Type B pancreatic cell (in vitro differentiated cells): ENCODE measurements at regions not wholly inside any gene's neighbourhood (a gene's known extent, or its start where the extent isn't known, plus 50 kb on each side); places are given as distances from the start of the nearest gene placed in this dataset.

Experiments
- DNase-seq: peaks from one replicate; pipeline ENCODE4 v3.0.0; 2021; ENCODE audit warnings: mixed read lengths; ENCODE audit not compliant: unreplicated experiment; ENCODE audit errors: extremely low spot score
- H3K27ac Mint-ChIP-seq: 2 replicates; pipeline ENCODE4 v1.8.0; 2021; ENCODE audit warnings: mild to moderate bottlenecking, mixed read lengths
- H3K27me3 Mint-ChIP-seq: 2 replicates; pipeline ENCODE4 v1.8.0; 2021; ENCODE audit warnings: mixed read lengths
- H3K36me3 Mint-ChIP-seq: 2 replicates; pipeline ENCODE4 v1.8.0; 2021; ENCODE audit warnings: mixed read lengths
- H3K4me1 Mint-ChIP-seq: one replicate; pipeline ENCODE4 v1.8.0; 2021; ENCODE audit warnings: mixed read lengths; ENCODE audit not compliant: unreplicated experiment
- H3K4me3 Mint-ChIP-seq: 2 replicates; pipeline ENCODE4 v1.8.0; 2021; ENCODE audit warnings: mild to moderate bottlenecking, mixed read lengths
- H3K9me3 Mint-ChIP-seq: 2 replicates; pipeline ENCODE4 v1.8.0; 2021; ENCODE audit warnings: mixed read lengths
- TF ChIP-seq, protein P1 (sequence below): fragments of 200-600 bp; sonication (generic); conservative IDR thresholded peaks from 2 replicates; pipeline ENCODE4 v1.5.0; 2021; ENCODE audit warnings: antibody characterized with exemption, mild to moderate bottlenecking

DNA sequence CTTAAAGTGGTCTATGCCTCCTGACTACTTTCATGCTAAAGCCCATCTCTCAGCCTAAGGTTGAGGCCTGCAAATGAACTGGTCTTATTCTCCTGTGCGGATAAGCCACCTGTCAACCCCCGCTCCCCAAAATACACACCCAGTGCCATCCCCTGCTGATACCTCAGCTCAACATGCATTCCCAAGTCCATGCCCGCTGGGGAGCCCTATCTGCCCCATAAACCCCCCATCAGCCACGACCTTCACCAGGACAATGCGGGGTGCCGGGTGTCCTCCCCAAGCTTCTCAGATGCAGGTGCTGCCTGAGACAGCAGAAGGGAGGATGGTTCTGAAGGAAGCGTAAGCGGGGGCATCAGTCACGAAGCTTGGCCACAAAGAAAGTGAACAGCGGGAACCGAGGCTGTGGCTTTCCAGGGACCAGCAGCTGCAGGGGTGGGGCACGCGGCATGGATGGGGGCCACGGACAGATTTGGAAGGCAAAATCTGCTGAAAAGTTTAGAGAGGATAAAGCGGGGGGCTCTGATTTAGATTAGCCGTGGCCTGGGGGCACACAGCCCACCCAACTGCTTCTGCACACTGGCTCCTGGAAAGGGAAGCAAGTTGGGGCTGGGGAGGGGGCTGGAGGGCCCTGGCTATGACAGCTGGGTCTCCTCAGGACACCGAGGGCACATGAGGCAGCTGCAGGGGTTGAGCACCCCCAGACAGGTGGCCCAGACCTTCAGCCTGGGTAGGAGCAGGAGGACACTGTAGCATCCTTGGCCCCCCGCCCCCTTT lies 1391.9 kb downstream of the TBC1D22A start:
- no peaks in the 10 kb centered on the region for H3K4me1 Mint-ChIP-seq
- H3K36me3 Mint-ChIP-seq: no peaks in the 10 kb centered on the region
- H3K27ac Mint-ChIP-seq: no peak overlapping the region
- H3K9me3 Mint-ChIP-seq: no peaks in the 10 kb centered on the region
- no peak overlapping the region for H3K4me3 Mint-ChIP-seq
- DNase-seq: no peak
- TF ChIP-seq, protein P1, sequence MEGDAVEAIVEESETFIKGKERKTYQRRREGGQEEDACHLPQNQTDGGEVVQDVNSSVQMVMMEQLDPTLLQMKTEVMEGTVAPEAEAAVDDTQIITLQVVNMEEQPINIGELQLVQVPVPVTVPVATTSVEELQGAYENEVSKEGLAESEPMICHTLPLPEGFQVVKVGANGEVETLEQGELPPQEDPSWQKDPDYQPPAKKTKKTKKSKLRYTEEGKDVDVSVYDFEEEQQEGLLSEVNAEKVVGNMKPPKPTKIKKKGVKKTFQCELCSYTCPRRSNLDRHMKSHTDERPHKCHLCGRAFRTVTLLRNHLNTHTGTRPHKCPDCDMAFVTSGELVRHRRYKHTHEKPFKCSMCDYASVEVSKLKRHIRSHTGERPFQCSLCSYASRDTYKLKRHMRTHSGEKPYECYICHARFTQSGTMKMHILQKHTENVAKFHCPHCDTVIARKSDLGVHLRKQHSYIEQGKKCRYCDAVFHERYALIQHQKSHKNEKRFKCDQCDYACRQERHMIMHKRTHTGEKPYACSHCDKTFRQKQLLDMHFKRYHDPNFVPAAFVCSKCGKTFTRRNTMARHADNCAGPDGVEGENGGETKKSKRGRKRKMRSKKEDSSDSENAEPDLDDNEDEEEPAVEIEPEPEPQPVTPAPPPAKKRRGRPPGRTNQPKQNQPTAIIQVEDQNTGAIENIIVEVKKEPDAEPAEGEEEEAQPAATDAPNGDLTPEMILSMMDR: no peak
- peaks cover 3% of the 10 kb centered on the region for H3K27me3 Mint-ChIP-seq

DNA sequence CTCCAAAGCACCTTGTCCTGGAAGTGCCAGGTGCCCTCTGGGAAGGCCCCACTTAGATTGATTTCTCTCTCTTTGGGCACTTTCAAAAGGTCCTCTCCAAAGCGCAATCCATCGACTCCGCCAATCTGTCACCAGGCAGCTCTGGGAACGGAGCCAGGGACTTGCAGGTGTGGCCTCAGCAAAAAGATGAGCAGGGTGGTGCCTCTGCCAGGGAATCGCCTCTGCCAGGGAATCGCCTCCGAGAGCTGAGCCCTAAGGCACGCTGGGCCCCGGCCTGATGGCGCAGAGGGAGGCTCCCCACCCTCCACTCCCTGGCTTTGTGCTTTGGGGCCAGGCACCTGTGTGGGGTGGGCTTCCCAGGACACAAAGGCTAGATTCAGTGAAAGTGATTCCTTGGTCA lies 1391.3 kb downstream of the TBC1D22A start:
- H3K4me1 Mint-ChIP-seq: no peaks in the 10 kb centered on the region
- no peaks in the 10 kb centered on the region for H3K9me3 Mint-ChIP-seq
- H3K4me3 Mint-ChIP-seq: no peak overlapping the region
- H3K36me3 Mint-ChIP-seq: no peaks in the 10 kb centered on the region
- TF ChIP-seq, protein P1: no peak
- no peaks in the 10 kb centered on the region for H3K27me3 Mint-ChIP-seq
- no peak overlapping the region for H3K27ac Mint-ChIP-seq
- no peak for DNase-seq

DNA sequence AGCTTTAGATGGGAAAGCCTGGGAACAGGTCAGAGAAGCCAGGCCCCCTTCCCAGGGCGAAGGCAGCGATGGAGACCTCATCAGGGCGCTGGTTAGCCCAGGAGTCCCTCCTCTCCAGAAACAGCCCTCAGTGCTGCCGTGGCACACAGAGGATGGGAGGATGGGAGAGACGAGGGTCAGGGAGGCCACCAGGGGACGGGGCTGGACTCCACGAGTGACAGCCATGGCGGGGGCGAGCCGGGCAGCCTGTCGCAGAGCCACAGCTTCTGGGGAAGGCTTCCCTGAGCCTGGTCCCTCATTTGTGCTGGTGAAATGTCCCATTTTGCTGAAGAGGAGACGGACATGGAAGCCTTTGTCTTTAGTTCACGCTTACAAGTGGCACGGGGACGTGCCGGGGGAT lies 1390.5 kb downstream of the TBC1D22A start:
- H3K27me3 Mint-ChIP-seq: no peaks in the 10 kb centered on the region
- TF ChIP-seq, protein P1: no peak
- no peaks in the 10 kb centered on the region for H3K36me3 Mint-ChIP-seq
- H3K9me3 Mint-ChIP-seq: no peaks in the 10 kb centered on the region
- no peak for DNase-seq
- no peaks in the 10 kb centered on the region for H3K4me1 Mint-ChIP-seq
- no peak overlapping the region for H3K27ac Mint-ChIP-seq
- no peak overlapping the region for H3K4me3 Mint-ChIP-seq

DNA sequence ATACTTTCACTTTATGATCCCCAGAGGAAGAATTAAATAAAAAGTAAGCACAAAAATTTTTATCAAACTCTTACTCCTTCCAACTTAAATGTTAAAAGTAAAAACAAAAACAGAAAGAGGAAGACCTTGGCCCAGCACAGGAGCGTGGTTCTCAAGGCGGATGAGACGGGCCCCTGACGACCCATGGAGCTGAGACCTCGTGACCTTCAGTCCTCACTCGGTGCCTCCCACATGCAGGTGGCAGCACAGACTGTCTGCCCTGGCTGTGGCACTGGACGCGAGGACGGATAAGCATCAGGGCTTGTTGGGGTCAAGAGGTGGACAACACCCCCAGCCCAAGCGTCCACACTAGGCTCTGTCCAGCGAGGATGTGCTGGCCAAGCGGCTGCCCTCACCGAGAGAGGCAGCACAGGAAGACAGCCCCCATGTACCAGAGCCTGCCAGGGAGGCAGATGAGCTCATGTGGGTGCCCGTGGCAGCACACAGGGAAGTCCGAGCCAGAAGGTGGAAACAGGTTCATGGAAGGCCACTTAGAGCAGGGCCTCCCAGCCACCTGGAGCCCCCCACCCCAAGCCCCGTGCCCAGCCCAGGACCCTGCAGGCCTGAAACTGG lies 1389.8 kb downstream of the TBC1D22A start:
- no peak for DNase-seq
- no peaks in the 10 kb centered on the region for H3K36me3 Mint-ChIP-seq
- no peaks in the 10 kb centered on the region for H3K4me1 Mint-ChIP-seq
- no peaks in the 10 kb centered on the region for H3K9me3 Mint-ChIP-seq
- H3K27me3 Mint-ChIP-seq: peaks cover under 1% of the 10 kb centered on the region
- no peak overlapping the region for H3K4me3 Mint-ChIP-seq
- TF ChIP-seq, protein P1: no peak
- H3K27ac Mint-ChIP-seq: no peak overlapping the region

DNA sequence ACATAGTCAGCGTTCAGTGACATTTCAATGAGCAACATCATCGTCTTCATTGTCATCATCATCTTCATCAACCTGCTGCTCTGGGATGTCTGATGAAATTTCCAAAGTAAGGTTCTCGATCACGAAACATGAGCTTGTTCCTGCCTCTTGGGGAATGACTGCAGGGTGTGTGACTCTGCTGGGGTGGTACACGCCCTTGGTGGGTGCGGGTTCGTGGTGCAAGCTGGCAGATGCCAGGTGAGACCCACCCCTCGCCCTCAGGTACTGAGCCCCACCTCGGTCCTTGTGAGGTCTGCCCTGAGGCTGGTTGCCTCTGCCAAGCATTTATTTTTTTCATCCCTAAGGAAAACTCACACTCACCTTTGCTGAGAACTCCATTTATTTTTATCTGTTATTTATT lies 1389.2 kb downstream of the TBC1D22A start:
- H3K9me3 Mint-ChIP-seq: no peaks in the 10 kb centered on the region
- H3K4me3 Mint-ChIP-seq: no peak overlapping the region
- H3K4me1 Mint-ChIP-seq: no peaks in the 10 kb centered on the region
- peaks cover 4% of the 10 kb centered on the region for H3K27me3 Mint-ChIP-seq
- no peaks in the 10 kb centered on the region for H3K36me3 Mint-ChIP-seq
- no peak overlapping the region for H3K27ac Mint-ChIP-seq
- no peak for DNase-seq
- TF ChIP-seq, protein P1: no peak
